GM21447 (cell line): ENCODE measurements at regions not wholly inside any gene's neighbourhood (a gene's known extent, or its start where the extent isn't known, plus 50 kb on each side); places are given as distances from the start of the nearest gene placed in this dataset.

Experiments used
- ATAC-seq: cut with Tn5 transposase; IDR thresholded peaks from one replicate; pipeline ENCODE4 v1.9.1; 2021; ENCODE audit not compliant: unreplicated experiment

DNA sequence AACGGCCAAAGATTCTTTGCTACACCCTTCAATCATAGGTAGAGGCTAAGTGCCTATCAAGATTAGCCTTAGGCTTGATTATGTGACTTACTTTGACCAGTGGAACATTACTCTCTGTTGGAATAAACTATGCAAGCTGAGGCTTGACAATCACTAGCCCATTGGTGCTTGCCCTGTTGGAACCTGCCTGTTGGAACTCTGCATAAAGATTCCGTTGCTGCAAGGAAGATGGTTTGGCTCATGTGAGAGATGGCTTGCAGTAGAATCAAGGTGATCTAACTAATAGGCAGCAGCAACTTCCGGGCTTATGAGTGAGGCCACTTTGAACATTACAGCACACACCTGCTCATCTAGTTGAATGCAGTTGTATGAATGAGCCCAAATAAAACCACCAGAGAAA, 227.7 kb upstream of the TSHZ2 start:
- ATAC-seq, result no peak

DNA sequence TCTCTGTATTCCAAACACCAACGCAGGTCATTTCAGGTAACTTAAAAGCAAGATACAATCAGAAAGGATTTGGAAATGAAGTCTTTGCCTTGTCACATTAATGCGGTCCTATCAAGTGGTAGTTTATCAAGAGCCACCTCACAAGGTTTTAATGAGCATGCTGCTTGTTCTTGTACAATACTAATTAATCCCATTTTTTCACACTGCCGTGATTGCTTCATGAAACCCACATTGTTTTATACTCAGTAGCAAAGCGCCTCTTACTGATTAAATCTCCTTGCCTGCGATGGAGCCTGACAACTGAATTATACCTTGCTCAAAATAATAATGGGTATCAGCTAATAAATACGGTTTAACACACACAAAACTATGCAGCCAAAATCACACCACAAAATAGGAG, 234.1 kb upstream of the TSHZ2 start:
- ATAC-seq, result no peak

GRCh38 chr20:52736507-52736906, 235.7 kb upstream of the TSHZ2 start:
- ATAC-seq, result no peak

DNA sequence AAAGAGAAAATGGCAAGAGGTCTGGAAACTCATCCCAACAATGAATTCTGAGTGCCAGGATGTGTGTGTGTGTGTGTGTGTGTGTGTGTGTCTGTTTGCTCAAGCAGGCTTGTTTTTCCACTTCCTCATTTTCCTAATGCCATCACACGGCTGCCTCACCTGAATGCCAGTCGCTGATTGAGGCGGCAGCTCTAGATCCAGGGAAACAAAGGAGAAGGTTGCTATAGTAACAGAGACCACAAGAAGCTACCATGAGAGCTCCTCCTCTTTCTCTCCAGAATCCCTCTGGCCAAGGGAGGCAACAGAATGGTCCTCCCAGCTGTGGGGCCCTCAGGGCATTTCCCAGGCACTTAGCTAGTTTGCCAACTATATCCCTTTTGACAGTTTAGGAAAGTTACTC, 241.1 kb upstream of the TSHZ2 start:
- ATAC-seq, result no peak

DNA sequence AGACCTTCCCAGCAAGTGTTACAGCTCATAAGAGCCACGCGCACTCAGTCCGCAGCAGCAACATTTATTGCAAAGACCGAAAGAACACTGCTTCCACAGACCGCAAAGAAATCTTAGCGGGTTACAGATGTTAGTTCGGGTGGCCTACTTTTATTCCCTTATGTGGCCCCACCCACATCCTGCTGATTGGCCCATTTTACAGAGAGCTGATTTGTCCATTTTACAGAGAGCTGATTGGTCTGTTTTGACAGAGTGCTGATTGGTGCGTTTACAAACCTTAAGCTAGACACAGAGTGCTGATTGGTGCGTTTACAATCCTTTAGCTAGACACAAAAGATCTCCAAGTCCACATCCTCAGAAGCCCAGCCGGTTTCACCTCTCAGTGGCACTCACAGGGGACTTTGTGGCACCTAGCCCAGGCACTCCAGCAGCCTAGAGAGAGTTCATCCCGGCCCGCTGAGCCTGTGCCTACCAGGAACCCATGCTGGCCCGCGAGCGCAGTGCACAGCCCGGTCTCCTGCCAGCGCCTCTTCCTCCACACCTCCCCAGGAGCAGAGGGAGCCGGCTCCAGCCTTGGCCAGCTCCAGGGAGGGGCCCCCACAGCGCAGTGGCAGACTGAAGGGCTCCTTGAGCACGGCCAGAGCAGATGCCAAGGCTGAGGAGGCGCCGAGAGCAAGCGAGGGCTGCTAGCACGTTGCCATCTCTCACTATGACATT, 244.3 kb upstream of the TSHZ2 start:
- ATAC-seq, result no peak

DNA sequence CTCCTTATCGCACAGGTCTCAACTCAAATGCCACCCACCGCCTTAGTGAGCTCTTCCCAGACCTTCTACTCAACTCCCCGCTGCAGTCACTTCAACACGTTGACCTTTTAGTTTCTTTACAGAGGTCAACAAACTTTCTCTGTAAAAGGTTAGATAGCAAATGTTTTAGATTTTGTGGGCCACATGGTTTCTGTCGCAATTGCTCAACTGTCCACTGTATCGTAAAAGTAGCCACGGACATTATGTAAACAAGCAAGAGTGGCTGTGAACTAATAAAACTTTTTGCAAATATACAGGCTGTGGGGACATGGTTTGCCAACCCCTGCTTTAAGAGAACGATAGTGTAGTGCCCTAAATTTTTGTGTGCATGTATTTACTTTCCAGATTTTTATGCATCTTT, 247.6 kb upstream of the TSHZ2 start:
- ATAC-seq, result no peak

DNA sequence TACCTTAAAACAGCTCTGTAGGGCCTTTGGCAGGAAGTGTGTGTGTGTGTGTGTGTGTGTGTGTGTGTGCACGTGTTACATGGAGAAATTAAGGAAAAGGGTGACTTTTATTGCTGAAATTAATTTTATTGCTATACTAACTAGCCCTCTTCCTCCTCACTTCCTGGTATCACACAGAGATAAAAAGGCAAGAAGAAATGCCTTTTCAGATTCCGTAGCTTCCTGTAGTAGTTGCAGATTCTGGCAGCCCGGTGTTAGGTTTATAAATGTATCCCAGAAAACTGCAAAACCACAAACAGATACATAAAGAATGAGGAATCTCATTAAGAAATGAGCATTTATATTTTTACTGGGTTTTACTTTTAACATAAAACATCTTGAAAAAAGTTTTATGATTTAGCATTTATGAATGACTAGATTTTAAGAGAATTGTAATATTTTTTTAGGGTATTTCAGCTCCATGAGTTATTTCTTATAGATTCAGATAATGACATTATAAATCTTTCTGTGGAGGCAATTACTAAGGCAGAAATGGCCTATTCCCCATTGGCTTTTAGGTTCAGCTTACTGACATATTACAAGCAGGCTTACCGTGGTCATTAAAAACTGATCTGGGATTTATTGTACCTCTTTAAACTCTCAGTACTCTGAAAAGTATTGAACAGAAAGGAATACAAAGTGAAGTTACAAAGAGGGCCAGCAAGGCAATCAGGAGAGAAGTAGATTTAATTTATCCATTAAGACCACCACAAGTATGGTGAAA, 249.1 kb upstream of the TSHZ2 start:
- ATAC-seq, result no peak

DNA sequence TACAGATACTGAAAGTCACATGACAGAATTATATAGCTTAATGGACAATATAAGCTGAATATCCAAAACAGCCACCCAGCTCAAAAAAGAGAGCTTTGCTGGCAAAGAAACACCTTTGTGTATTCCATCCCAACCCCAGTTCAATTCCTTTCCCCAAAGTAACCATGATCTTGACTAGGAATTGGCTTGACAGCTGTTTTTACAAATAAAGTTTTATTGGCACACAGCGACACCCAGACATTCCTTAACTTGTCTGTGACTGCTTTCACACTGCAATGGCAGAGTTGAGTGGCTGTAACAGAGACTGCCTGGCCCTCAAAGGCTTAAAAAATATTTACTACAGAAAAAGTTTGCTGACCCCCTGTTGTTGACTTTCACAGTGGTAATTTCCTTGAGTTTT, 264.0 kb upstream of the TSHZ2 start:
- ATAC-seq, result no peak

- ATAC-seq, result no peak
Measured at GRCh38 chr20:52704553-52704952, 267.6 kb upstream of the TSHZ2 start.

DNA sequence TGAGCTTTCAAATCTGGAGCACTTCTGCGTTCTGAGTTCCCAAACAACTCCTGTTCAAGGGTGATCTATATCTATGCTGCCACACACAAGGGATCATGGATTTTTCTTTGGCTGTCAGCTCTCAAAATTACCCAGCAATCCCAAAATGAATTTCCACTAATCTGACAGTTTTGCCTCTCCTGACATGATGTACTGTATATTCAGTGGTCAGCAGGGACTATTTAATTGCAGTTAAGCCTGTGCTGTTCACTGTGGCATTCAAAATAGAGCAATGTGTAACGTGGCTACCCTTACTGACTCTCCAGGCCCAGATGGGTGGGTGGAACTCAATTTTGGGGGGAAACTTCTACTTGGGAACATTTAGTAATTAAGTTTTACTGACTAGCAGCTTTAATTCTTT, 283.8 kb upstream of the TSHZ2 start:
- no peak for ATAC-seq

DNA sequence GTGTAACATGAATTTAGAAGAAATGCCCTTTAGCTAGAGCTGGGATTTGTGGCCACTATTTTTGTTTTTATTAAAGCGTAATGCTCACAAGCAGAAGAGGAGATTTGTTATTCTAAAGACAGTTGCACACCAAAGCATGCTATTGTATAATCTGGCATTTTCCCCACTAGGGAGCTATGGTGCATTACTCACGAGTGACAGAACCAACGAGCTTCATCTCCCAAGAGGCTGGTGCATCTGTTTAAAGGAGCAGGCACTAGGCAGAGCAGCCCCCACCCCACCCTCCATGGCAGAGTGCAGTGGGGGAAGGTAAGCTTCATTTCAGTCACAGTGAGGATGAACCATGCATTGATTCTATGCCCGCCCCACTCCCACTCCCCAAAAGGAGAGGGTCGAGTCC, 287.3 kb upstream of the TSHZ2 start:
- ATAC-seq, result no peak

GRCh38 chr20:52684176-52684575, 288.0 kb upstream of the TSHZ2 start:
- ATAC-seq, result no peak

- no peak for ATAC-seq
Measured at GRCh38 chr20:52683761-52684160, 288.4 kb upstream of the TSHZ2 start.

DNA sequence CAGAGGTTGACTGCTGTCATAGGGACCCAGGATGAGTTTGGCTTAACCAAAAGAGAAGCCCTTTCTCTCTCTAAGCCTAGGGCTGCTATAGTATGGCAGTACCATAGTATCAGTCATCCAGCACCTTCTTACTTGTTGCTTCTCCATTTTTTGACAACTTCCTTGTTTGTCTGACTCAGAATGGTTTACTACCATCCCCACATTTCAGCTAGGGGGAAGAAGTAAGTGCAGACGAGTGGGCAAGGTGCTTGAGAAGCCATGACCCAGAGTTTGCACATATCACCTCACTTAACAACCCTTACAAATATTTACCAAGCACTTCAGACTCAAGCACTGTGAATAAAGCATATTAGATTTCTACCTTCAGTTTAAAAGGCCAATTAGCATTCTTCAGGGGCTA, 289.9 kb upstream of the TSHZ2 start:
- ATAC-seq, result no peak

DNA sequence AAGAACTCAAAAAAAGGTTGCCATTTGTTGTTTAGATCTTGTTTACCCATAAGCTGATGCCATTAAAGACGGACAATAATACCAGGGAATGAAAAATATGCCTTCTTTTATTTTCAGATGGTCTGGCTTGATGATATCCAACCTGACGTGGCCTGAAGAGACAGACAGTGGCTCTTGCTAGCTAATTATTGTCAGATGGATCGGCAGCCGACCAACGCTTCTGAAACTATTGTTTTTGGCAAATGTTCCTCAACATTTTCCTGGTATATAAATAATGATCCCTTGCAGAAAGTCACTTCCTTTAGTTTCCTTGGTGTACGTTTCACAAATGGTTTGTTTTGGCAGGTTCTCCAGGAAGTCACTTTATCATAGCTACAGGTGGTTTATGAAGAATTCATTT, 290.9 kb upstream of the TSHZ2 start:
- ATAC-seq, result no peak

- no peak for ATAC-seq
Measured at GRCh38 chr20:52677216-52677615, 294.9 kb upstream of the TSHZ2 start.

GRCh38 chr20:52676283-52676995, 295.7 kb upstream of the TSHZ2 start:
- no peak for ATAC-seq

DNA sequence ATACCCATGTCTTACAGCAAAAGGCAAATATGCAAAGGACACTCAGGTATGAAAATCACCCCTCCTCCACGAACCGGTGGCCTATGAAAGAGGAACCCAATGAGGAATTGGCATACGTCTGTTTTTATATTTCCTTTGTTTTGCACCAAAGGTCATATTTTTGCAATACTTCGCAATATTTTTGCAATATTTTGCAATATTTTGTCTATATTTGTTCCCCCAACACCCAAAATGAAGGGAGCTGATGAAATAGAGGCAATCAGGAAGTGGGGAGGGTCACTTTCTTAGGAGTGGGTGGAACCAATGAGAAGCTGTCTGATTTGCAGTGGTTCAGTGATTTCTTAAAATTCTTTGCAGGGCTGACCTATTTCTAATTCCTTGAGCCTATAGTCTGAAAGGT, 296.8 kb upstream of the TSHZ2 start:
- no peak for ATAC-seq

DNA sequence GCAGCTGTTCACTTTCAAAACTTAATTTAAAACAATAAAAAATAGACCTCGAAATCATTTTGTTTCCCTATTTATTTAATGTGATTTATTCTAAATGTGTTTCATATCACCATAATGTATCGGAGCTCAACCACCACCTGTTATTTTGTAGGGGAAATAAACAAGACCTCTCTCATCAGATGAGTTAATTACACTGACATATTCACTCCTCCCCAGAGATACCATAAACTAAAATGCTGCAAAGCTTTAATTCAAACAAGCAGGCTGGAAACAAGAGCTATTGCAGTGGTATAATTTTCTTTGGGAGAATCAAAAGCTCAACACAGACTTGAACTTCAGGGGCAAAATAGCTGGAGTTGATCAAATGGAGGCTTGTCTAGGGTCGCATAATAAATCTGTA, 303.5 kb upstream of the TSHZ2 start:
- no peak for ATAC-seq

GRCh38 chr20:52667358-52667757, 304.8 kb upstream of the TSHZ2 start:
- no peak for ATAC-seq

DNA sequence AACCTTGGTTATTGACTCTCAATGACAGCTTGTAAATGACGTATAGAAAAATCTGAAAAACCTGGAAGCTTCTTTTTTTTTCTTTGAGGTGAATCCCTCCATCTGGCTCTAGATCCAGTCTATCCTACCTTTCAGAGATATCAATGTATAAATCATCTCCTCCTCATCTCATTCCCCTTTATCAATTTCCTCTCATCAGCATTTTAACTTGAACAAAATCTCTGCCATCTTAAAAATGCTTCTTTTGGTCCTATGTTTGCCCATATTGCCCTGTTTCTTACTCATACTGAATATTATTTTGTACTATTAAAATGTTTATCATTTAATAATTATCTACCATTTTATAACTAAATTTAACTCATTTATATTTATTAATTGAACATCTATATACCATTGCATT, 306.7 kb upstream of the TSHZ2 start:
- ATAC-seq, result no peak

GRCh38 chr20:52655395-52655794, 316.8 kb upstream of the TSHZ2 start:
- no peak for ATAC-seq
